ENCODE measurements at regions not wholly inside any gene's neighbourhood (a gene's known extent, or its start where the extent isn't known, plus 50 kb on each side); places are given as distances from the start of the nearest gene placed in this dataset.

DNA sequence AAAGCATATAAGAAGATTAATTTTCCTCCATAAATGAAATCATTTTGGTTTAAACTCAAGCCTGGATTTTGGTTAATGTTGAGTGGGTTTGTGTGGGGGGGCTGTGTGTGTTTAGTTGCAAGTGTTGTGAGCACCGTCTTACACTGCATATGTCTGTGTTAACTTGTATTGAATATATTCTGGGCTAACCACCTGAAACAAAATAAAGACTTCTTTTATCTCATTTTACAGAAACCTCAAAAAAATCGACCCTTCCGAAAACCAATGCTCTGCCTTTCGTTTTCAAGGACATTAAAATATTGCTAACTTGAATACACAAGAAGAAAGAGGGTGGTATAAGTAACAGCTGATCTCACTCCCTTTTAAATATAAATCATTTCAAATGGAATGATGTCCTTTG is 192.2 kb upstream of the BLID start:
- TF ChIP-seq YY1 (IDR thresholded peaks at IDR 0.05; ENCODE audit: low read depth) (no peak), TAF1 (IDR thresholded peaks at IDR 0.05; ENCODE audit: low read depth) (no peak), FOXM1 (IDR thresholded peaks at IDR 0.05; ENCODE audit: borderline replicate concordance, low read depth) (no peak), TCF12 (IDR thresholded peaks at IDR 0.05; ENCODE audit: low read depth) (no peak)
